Gastroesophageal sphincter (tissue), 4 donors: ENCODE measurements at regions not wholly inside any gene's neighbourhood (a gene's known extent, or its start where the extent isn't known, plus 50 kb on each side); places are given as distances from the start of the nearest gene placed in this dataset.

Experiments
- ATAC-seq: fragments of 150-250 bp; one replicate; pipeline ENCODE4 v1.9.1; 2016; ENCODE audit warnings: mild to moderate bottlenecking, moderate library complexity
- H3K27ac ChIP-seq, 4 donors: fragments of 200-600 bp; sonication (generic) in 3 of 4; 1 replicate in 3 of 4; 2 replicates in 1 of 4; pipeline ENCODE4 v1.5.1; 2016 to 2019
- H3K27me3 ChIP-seq: fragments of 200-600 bp; sonication (generic); one replicate; pipeline ENCODE4 v1.5.1; 2019
- H3K36me3 ChIP-seq, 2 donors: fragments of 200-600 bp; sonication (generic); one replicate each; pipeline ENCODE4 v1.5.1; 2019; ENCODE audit warnings: control low read depth in 1 of 2
- H3K4me1 ChIP-seq, 3 donors: fragments of 200-600 bp; sonication (generic); 1 replicate in 2 of 3; 2 replicates in 1 of 3; pipeline ENCODE4 v1.5.1; 2016 to 2019; ENCODE audit warnings: control low read depth in 2 of 3
- H3K4me3 ChIP-seq, 2 donors: fragments of 200-600 bp; sonication (generic); one replicate each; pipeline ENCODE4 v1.5.1; 2019; ENCODE audit warnings: mild to moderate bottlenecking in 1 of 2, moderate library complexity in 1 of 2
- H3K9me3 ChIP-seq, 3 donors: fragments of 200-600 bp; sonication (generic); one replicate each; pipeline ENCODE4 v1.5.1; 2017 to 2019; ENCODE audit warnings: control low read depth in 2 of 3
- EP300 ChIP-seq: sonication (generic); formaldehyde crosslinking; IDR thresholded peaks from one replicate; pipeline ENCODE4 v1.6.1; 2017; ENCODE audit warnings: antibody characterized with exemption, mild to moderate bottlenecking
- POLR2A ChIP-seq, 2 donors: fragments of 450-650 bp; IDR thresholded peaks; one replicate each; pipeline ENCODE4 v1.6.1; 2017; ENCODE audit warnings: antibody characterized with exemption in 2 of 2, mild to moderate bottlenecking in 2 of 2, moderate library complexity in 1 of 2
- POLR2AphosphoS5 ChIP-seq: sonication (generic); formaldehyde crosslinking; IDR thresholded peaks from one replicate; pipeline ENCODE4 v1.6.1; 2017; ENCODE audit warnings: antibody characterized with exemption
- WGBS, 2 donors: methylation state at CpG; one replicate each; pipeline ENCODE4 v1.1.5; 2018; ENCODE audit warnings: low coverage in 1 of 2; 5-methylcytosine and 5-hydroxymethylcytosine counted together
- TF ChIP-seq, protein P1 (sequence below), 4 experiments: fragments of 200-600 bp in 2 of 4; fragments of 450-650 bp in 2 of 4; sonication (generic) in 1 of 4; IDR thresholded peaks; one replicate each; pipeline ENCODE4 v1.5.1; 2017 to 2019; ENCODE audit warnings: antibody characterized with exemption in 4 of 4, mild to moderate bottlenecking in 2 of 4, moderate library complexity in 2 of 4

DNA sequence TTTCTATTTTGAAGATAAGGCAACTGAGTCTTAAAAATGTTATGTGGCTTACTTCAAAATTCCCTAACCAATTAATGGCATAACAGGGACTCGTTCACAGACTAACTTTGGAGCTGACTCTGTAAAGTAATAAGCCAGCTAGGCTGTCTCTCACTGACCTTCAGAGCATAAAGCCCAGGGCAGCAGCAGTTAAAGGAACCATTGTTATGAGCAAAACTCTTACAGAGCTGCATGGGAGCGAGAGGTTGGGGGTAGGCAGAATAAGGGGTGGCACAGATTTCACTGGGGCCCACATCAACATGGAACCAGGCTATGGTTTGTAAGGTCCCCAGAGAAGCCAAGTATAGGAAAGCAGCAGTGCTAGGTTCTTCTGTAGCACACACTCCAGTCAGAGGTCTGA, 637.8 kb downstream of the RFPL4B start:
- 80 to 93% methylated on average over 2 of the region's 2 CpGs for WGBS, 2 donors
- TF ChIP-seq, protein P1, sequence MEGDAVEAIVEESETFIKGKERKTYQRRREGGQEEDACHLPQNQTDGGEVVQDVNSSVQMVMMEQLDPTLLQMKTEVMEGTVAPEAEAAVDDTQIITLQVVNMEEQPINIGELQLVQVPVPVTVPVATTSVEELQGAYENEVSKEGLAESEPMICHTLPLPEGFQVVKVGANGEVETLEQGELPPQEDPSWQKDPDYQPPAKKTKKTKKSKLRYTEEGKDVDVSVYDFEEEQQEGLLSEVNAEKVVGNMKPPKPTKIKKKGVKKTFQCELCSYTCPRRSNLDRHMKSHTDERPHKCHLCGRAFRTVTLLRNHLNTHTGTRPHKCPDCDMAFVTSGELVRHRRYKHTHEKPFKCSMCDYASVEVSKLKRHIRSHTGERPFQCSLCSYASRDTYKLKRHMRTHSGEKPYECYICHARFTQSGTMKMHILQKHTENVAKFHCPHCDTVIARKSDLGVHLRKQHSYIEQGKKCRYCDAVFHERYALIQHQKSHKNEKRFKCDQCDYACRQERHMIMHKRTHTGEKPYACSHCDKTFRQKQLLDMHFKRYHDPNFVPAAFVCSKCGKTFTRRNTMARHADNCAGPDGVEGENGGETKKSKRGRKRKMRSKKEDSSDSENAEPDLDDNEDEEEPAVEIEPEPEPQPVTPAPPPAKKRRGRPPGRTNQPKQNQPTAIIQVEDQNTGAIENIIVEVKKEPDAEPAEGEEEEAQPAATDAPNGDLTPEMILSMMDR (IDR thresholded peaks at IDR 0.05) = no peak
- no peak for TF ChIP-seq POLR2AphosphoS5
- TF ChIP-seq POLR2A (IDR thresholded peaks at IDR 0.05) = no peak
- no peak for TF ChIP-seq EP300
- H3K27ac ChIP-seq = no peak overlapping the region
- H3K4me1 ChIP-seq = no peaks in the 10 kb centered on the region
- H3K27me3 ChIP-seq = no peaks in the 10 kb centered on the region
- no peaks in the 10 kb centered on the region for H3K9me3 ChIP-seq
- H3K4me3 ChIP-seq = no peak overlapping the region
- H3K36me3 ChIP-seq = no peaks in the 10 kb centered on the region
- ATAC-seq = no peak

DNA sequence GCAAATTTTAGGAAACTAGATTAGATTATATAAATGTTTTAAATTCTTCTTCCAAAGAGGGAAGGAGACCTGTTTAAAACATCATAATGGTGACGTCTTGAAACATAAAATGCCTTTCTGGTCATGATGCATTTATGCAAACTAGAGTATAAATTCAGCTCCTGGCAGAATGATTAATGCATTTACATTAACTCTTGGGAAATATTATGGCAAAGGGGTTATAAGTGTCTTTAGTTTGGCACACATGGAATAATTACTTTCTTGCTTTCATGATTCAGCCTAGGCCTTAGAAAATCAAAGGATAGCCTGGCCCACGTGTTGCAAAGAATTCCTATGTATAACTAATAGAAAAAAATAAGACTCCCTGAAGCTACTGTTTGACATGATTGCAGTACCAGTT, 639.2 kb downstream of the RFPL4B start:
- no peak for TF ChIP-seq POLR2A (IDR thresholded peaks at IDR 0.05)
- TF ChIP-seq, protein P1 (IDR thresholded peaks at IDR 0.05) = no peak
- TF ChIP-seq EP300 = no peak
- TF ChIP-seq POLR2AphosphoS5 = no peak
- Histone ChIP-seq H3K27ac (no peak overlapping the region), H3K4me3 (no peak overlapping the region), H3K9me3 (no peaks in the 10 kb centered on the region), H3K27me3 (no peaks in the 10 kb centered on the region), H3K4me1 (no peaks in the 10 kb centered on the region), H3K36me3 (no peaks in the 10 kb centered on the region)
- WGBS, 2 donors = 39 to 68% methylated on average over 2 of the region's 2 CpGs
- ATAC-seq = no peak

DNA sequence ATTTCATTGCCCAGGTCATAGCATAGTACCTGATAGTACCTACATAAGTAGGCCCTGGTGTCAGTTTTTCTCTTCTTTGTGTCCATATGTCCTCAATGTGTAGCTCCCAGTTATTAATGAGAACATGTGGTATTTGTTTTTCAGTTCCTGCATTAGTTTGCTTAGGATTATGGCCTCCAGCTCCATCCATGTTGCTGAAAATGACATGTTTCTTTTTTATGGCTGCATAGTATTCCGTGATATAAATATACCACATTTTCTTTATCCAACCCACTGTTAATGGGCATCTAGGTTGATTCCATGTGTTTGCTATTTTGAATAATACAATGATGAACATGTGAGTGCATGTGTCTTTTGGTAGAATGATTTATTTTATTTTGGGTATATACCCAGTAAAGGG, 641.6 kb downstream of the RFPL4B start:
- Histone ChIP-seq H3K27me3 (no peaks in the 10 kb centered on the region), H3K9me3 (no peaks in the 10 kb centered on the region), H3K4me3 (no peak overlapping the region), H3K27ac (no peak overlapping the region), H3K4me1 (no peaks in the 10 kb centered on the region), H3K36me3 (no peaks in the 10 kb centered on the region)
- WGBS, 2 donors = 93 to 100% methylated on average over 1 of the region's 1 CpG
- TF ChIP-seq EP300 = no peak
- no peak for TF ChIP-seq POLR2AphosphoS5
- TF ChIP-seq, protein P1 (IDR thresholded peaks at IDR 0.05) = no peak
- no peak for TF ChIP-seq POLR2A (IDR thresholded peaks at IDR 0.05)
- no peak for ATAC-seq

DNA sequence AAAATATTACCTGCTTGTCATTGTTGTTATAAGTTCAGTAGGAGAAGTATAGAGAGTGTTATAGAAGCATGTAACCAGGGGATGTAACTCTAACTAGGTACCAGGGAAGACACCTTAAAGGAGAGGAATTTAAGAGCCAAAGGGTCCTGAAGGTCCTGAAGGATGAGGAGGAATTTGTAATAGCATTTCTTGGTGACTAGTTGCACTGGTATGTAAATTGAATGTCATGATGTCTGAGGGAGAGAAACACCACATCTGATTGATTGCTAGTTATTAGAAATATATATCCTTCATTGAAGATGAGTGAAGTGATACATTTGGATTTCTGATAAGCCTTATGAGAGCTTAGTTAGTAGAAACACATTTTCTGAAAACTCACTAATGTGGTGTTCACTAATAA, 643.8 kb downstream of the RFPL4B start:
- Histone ChIP-seq H3K4me1 (no peaks in the 10 kb centered on the region), H3K36me3 (no peaks in the 10 kb centered on the region), H3K4me3 (no peak overlapping the region), H3K27ac (no peak overlapping the region), H3K27me3 (no peaks in the 10 kb centered on the region), H3K9me3 (no peaks in the 10 kb centered on the region)
- TF ChIP-seq, protein P1 (IDR thresholded peaks at IDR 0.05) = no peak
- no peak for TF ChIP-seq POLR2A (IDR thresholded peaks at IDR 0.05)
- TF ChIP-seq EP300 = no peak
- TF ChIP-seq POLR2AphosphoS5 = no peak
- no peak for ATAC-seq

DNA sequence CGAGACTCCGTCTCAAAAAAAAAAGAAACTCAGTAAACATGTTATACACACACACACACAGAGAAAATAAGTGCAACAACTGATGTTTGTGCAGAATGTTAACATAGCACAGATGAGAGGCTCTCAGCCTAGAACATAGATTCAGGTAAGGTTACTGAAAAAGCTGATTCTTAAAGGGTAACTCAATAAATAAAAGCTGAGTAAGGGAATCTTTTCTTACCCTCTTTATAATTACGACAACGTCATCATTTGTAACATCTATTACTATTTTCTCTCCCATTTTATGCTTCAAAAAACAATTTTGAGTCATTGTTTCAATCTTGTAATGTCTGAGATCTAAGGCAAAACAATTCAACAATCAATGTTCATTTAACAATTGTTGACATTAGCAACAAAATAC, 644.8 kb downstream of the RFPL4B start:
- H3K36me3 ChIP-seq = no peaks in the 10 kb centered on the region
- 83 to 87% methylated on average over 2 of the region's 4 CpGs for WGBS, 2 donors
- no peak overlapping the region for H3K27ac ChIP-seq
- no peak overlapping the region for H3K4me3 ChIP-seq
- H3K9me3 ChIP-seq = no peaks in the 10 kb centered on the region
- no peak for TF ChIP-seq POLR2AphosphoS5
- no peak for TF ChIP-seq EP300
- TF ChIP-seq, protein P1 (IDR thresholded peaks at IDR 0.05) = no peak
- TF ChIP-seq POLR2A (IDR thresholded peaks at IDR 0.05) = no peak
- H3K4me1 ChIP-seq = no peaks in the 10 kb centered on the region
- ATAC-seq = no peak
- H3K27me3 ChIP-seq = no peaks in the 10 kb centered on the region
